Panc1 (cell line): ENCODE measurements at regions not wholly inside any gene's neighbourhood (a gene's known extent, or its start where the extent isn't known, plus 50 kb on each side); places are given as distances from the start of the nearest gene placed in this dataset.

Experiments
- TF ChIP-seq, protein P1 (sequence below): fragments of 450-650 bp; IDR thresholded peaks from 2 replicates; pipeline ENCODE4 v1.5.1; 2017; ENCODE audit warnings: mild to moderate bottlenecking
- TF ChIP-seq, protein P2 (sequence below), 2 experiments: IDR thresholded peaks; 2 replicates each; pipeline ENCODE4 v1.6.1; 2011 to 2012; ENCODE audit warnings: low read depth in 2 of 2, control low read depth in 1 of 2, low read length in 1 of 2, mild to moderate bottlenecking in 1 of 2, moderate library complexity in 1 of 2; ENCODE audit not compliant: insufficient read depth in 1 of 2

GRCh38 chr1:95703046-95703445 lies 469.0 kb downstream of the RWDD3 start:
- TF ChIP-seq, protein P1, sequence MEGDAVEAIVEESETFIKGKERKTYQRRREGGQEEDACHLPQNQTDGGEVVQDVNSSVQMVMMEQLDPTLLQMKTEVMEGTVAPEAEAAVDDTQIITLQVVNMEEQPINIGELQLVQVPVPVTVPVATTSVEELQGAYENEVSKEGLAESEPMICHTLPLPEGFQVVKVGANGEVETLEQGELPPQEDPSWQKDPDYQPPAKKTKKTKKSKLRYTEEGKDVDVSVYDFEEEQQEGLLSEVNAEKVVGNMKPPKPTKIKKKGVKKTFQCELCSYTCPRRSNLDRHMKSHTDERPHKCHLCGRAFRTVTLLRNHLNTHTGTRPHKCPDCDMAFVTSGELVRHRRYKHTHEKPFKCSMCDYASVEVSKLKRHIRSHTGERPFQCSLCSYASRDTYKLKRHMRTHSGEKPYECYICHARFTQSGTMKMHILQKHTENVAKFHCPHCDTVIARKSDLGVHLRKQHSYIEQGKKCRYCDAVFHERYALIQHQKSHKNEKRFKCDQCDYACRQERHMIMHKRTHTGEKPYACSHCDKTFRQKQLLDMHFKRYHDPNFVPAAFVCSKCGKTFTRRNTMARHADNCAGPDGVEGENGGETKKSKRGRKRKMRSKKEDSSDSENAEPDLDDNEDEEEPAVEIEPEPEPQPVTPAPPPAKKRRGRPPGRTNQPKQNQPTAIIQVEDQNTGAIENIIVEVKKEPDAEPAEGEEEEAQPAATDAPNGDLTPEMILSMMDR, result no peak
- TF ChIP-seq, protein P2, sequence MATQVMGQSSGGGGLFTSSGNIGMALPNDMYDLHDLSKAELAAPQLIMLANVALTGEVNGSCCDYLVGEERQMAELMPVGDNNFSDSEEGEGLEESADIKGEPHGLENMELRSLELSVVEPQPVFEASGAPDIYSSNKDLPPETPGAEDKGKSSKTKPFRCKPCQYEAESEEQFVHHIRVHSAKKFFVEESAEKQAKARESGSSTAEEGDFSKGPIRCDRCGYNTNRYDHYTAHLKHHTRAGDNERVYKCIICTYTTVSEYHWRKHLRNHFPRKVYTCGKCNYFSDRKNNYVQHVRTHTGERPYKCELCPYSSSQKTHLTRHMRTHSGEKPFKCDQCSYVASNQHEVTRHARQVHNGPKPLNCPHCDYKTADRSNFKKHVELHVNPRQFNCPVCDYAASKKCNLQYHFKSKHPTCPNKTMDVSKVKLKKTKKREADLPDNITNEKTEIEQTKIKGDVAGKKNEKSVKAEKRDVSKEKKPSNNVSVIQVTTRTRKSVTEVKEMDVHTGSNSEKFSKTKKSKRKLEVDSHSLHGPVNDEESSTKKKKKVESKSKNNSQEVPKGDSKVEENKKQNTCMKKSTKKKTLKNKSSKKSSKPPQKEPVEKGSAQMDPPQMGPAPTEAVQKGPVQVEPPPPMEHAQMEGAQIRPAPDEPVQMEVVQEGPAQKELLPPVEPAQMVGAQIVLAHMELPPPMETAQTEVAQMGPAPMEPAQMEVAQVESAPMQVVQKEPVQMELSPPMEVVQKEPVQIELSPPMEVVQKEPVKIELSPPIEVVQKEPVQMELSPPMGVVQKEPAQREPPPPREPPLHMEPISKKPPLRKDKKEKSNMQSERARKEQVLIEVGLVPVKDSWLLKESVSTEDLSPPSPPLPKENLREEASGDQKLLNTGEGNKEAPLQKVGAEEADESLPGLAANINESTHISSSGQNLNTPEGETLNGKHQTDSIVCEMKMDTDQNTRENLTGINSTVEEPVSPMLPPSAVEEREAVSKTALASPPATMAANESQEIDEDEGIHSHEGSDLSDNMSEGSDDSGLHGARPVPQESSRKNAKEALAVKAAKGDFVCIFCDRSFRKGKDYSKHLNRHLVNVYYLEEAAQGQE (IDR thresholded peaks at IDR 0.05; ENCODE audit: insufficient read depth in 1 of 2, low read depth in 2 of 2, low read length in 1 of 2), result no peak
